ENCODE measurements at regions not wholly inside any gene's neighbourhood (a gene's known extent, or its start where the extent isn't known, plus 50 kb on each side); places are given as distances from the start of the nearest gene placed in this dataset.

- TF ChIP-seq CTCF (IDR thresholded peaks at IDR 0.05; ENCODE audit: insufficient read depth, low read depth, low read length), result no peak
- no peak for TF ChIP-seq EZH2 (IDR thresholded peaks at IDR 0.05; ENCODE audit: insufficient read depth, low read length)
Observed at GRCh38 chr16:86110726-86111125, 211.8 kb downstream of the IRF8 start.

Data from astrocyte (in vitro differentiated cells and primary cell).